Endothelial cell of umbilical vein (primary cell): ENCODE measurements at regions not wholly inside any gene's neighbourhood (a gene's known extent, or its start where the extent isn't known, plus 50 kb on each side); places are given as distances from the start of the nearest gene placed in this dataset.
A peak's percentile ranks its signal among the peaks of the same experiment; 100 is the strongest.

Experiments used
- BruUV-seq: library from RNA; stranded (reverse); fragments of 400-500 nt; replicated peaks from 2 replicates; lab custom pipeline; 2021; lab: Mats Ljungman, UMichigan
- CTCF ChIA-PET: fragments of 300-600, 350-600 bp; sonication (Branson Sonifier 250); formaldehyde crosslinking; loops from one replicate; lab custom pipeline; 2021; ENCODE audit warnings: antibody characterized with exemption, inconsistent platforms; lab: Charles Lee
- POLR2A ChIA-PET: fragments of 300-600, 350-600 bp; sonication (Branson Sonifier 250); formaldehyde crosslinking; loops from one replicate; lab custom pipeline; 2021; ENCODE audit warnings: antibody characterized with exemption, inconsistent platforms; lab: Charles Lee
- DNase-seq: peaks from one replicate; pipeline ENCODE4 v3.0.0-alpha.2; 2011; ENCODE audit warnings: low read depth, low spot score
- FAIRE-seq: peaks from 2 replicates; lab custom pipeline; 2011; peaks lifted over from hg19 to GRCh38; lab: Jason Lieb, UNC
- H2AFZ ChIP-seq: 2 replicates; pipeline ENCODE4 v1.6.0; 2012; ENCODE audit warnings: low read depth, low read length, control low read depth, inconsistent platforms
- H3K27ac ChIP-seq: 2 replicates; pipeline ENCODE4 v1.5.1; 2011; ENCODE audit warnings: low read depth, mild to moderate bottlenecking, control low read depth, low read length, moderate library complexity; ENCODE audit not compliant: insufficient read depth
- H3K27me3 ChIP-seq, 2 experiments: 2 replicates each; pipeline versions ENCODE4 v1.6.0 to v1.6.1; 2011; ENCODE audit warnings: low read length in 2 of 2, mixed read lengths in 1 of 2; ENCODE audit not compliant: control insufficient read depth in 2 of 2, insufficient read depth in 2 of 2
- H3K36me3 ChIP-seq, 2 experiments: 2 replicates in 1 of 2; 3 replicates in 1 of 2; pipeline ENCODE4 v1.5.1; 2011; ENCODE audit warnings: low read length in 2 of 2, mild to moderate bottlenecking in 1 of 2, moderate library complexity in 1 of 2; ENCODE audit not compliant: control insufficient read depth in 2 of 2, insufficient read depth in 2 of 2; ENCODE audit errors: extremely low read depth in 1 of 2
- H3K4me1 ChIP-seq: 3 replicates; pipeline ENCODE4 v1.5.1; 2011; ENCODE audit warnings: mild to moderate bottlenecking, low read length; ENCODE audit not compliant: control insufficient read depth, insufficient read depth; ENCODE audit errors: extremely low read depth
- H3K4me2 ChIP-seq: 2 replicates; pipeline ENCODE4 v1.6.1; 2011; ENCODE audit warnings: low read length, control low read depth, mixed read lengths; ENCODE audit not compliant: insufficient read depth
- H3K4me3 ChIP-seq, 3 experiments: fragments of 200-600 bp in 1 of 3; sonication (generic), shearing (Covaris generic) in 1 of 3; replicated peaks in 1 of 3; 2 replicates each; pipeline ENCODE4 v1.5.1; 2011 to 2016; ENCODE audit warnings: control low read depth in 3 of 3, low read length in 3 of 3, mild to moderate bottlenecking in 2 of 3, inconsistent platforms in 1 of 3, low read depth in 1 of 3, moderate library complexity in 1 of 3; ENCODE audit not compliant: insufficient read depth in 1 of 3
- H3K79me2 ChIP-seq: 2 replicates; pipeline ENCODE4 v1.6.0; 2012; ENCODE audit warnings: low read length, inconsistent platforms; ENCODE audit not compliant: control insufficient read depth, insufficient read depth
- H3K9ac ChIP-seq: replicated peaks from 2 replicates; pipeline ENCODE3; 2011; ENCODE audit warnings: low read length, control low read depth; ENCODE audit not compliant: insufficient read depth; ENCODE audit errors: extremely low read depth
- H3K9me1 ChIP-seq: replicated peaks from 3 replicates; pipeline ENCODE4 v1.6.0; 2011; ENCODE audit warnings: mild to moderate bottlenecking, low read length; ENCODE audit not compliant: control insufficient read depth, insufficient read depth; ENCODE audit errors: extremely low read depth
- H3K9me3 ChIP-seq: replicated peaks from 2 replicates; pipeline ENCODE4 v1.5.1; 2012; ENCODE audit warnings: low read length, inconsistent platforms; ENCODE audit not compliant: control insufficient read depth, insufficient read depth
- H4K20me1 ChIP-seq: replicated peaks from 2 replicates; pipeline ENCODE3; 2011; ENCODE audit warnings: mild to moderate bottlenecking, low read length; ENCODE audit not compliant: control insufficient read depth, insufficient read depth; ENCODE audit errors: extremely low read depth
- CTCF ChIP-seq, 2 donors: IDR thresholded peaks; 1 replicate in 1 of 2; 2 replicates in 1 of 2; pipeline ENCODE4 v1.5.1; 2011; ENCODE audit warnings: low read length in 2 of 2, mild to moderate bottlenecking in 2 of 2, moderate library complexity in 2 of 2, control low read depth in 1 of 2, inconsistent platforms in 1 of 2, low read depth in 1 of 2; ENCODE audit not compliant: insufficient read depth in 1 of 2; ENCODE audit errors: extremely low read depth in 1 of 2
- EZH2 ChIP-seq: IDR thresholded peaks from 2 replicates; pipeline ENCODE4 v1.6.1; 2012; ENCODE audit warnings: borderline replicate concordance, low read depth, mild to moderate bottlenecking, moderate library complexity, low read length, inconsistent platforms; ENCODE audit not compliant: severe bottlenecking
- FOS ChIP-seq: IDR thresholded peaks from 2 replicates; pipeline ENCODE4 v1.6.1; 2011; ENCODE audit warnings: mild to moderate bottlenecking, low read length, moderate library complexity, borderline replicate concordance; ENCODE audit not compliant: insufficient read depth
- GATA2 ChIP-seq: IDR thresholded peaks from 2 replicates; pipeline ENCODE4 v1.7.0; 2011; ENCODE audit warnings: low read depth, mild to moderate bottlenecking, moderate library complexity, mixed read lengths, low read length; ENCODE audit not compliant: insufficient read length, insufficient read depth
- JUN ChIP-seq: IDR thresholded peaks from 2 replicates; pipeline ENCODE4 v1.6.1; 2011; ENCODE audit warnings: borderline replicate concordance, low read depth; ENCODE audit not compliant: insufficient read length, insufficient read depth
- MAX ChIP-seq: IDR thresholded peaks from 2 replicates; pipeline ENCODE4 v1.6.1; 2011; ENCODE audit not compliant: insufficient read depth, insufficient read length
- MYC ChIP-seq: IDR thresholded peaks from one replicate; pipeline ENCODE4 v1.6.1; 2011; ENCODE audit warnings: mild to moderate bottlenecking, low read depth, low read length
- POLR2A ChIP-seq: IDR thresholded peaks from 2 replicates; pipeline ENCODE4 v1.6.1; 2012; ENCODE audit warnings: low read depth, mild to moderate bottlenecking, control low read depth, low read length
- POLR2AphosphoS5 ChIP-seq: IDR thresholded peaks from 2 replicates; pipeline ENCODE4 v1.6.1; 2012; ENCODE audit warnings: low read depth, mild to moderate bottlenecking, control low read depth, low read length, moderate library complexity; ENCODE audit not compliant: insufficient read depth
- dilution Hi-C: fragments of 300-500 bp; cut with MboI; formaldehyde crosslinking; loops from one replicate; pipeline ENCODE4 v1.15.0; 2019; ENCODE audit warnings: low sequenced_read_pairs; ENCODE audit not compliant: extremely low pct_ligation_motif_present
- intact Hi-C: fragments of 100-400 bp; cut with micrococcal nuclease; formaldehyde crosslinking; loops from one replicate; pipeline ENCODE4 v1.10.0; 2022

GRCh38 chr12:91577586-91578539, 395.2 kb upstream of the DCN start:
- Histone ChIP-seq H3K4me1 (peaks cover 4% of the 10 kb centered on the region), H2AFZ (peak overlapping the region; percentile 75), H4K20me1 (no peaks in the 10 kb centered on the region), H3K4me2 (peak overlapping the region; percentile 94), H3K27me3 (no peaks in the 10 kb centered on the region), H3K36me3 (no peaks in the 10 kb centered on the region), H3K9me3 (no peaks in the 10 kb centered on the region), H3K9ac (peak overlapping the region; percentile 73), H3K79me2 (no peaks in the 10 kb centered on the region), H3K4me3 (peak overlapping the region in 1 of 3 experiments; percentile 73), H3K9me1 (no peaks in the 10 kb centered on the region), H3K27ac (no peak overlapping the region)
- intact Hi-C loops (loop anchor here (1.0 to 10.0 kb wide), 6 partner anchors 196 to 1067 kb away; partner anchors contain the start of gene BTG1), dilution Hi-C loops (no loop called here)
- TF ChIP-seq MYC (no peak), CTCF (IDR thresholded peaks at IDR 0.05; ENCODE audit: extremely low read depth in 1 of 2, insufficient read depth in 1 of 2, low read depth in 1 of 2, low read length in 2 of 2) (peak; percentile 20 to 21)
- DNase-seq (peak; percentile 61), FAIRE-seq (peak; percentile 31)
- CTCF ChIA-PET, result interaction anchor here (1.0 to 6.9 kb wide), 15 partner anchors 9 to 993 kb away, joined by 3 to 43 read pairs (median 5); partner anchors contain the start of gene BTG1
- no TSS peak for BruUV-seq
- POLR2A ChIA-PET, result no interaction called here

- dilution Hi-C loops, result no loop called here
- TF ChIP-seq MYC (no peak), POLR2AphosphoS5 (no peak), FOS (no peak), JUN (no peak), GATA2 (no peak), CTCF (IDR thresholded peaks at IDR 0.05; ENCODE audit: extremely low read depth in 1 of 2, insufficient read depth in 1 of 2, low read depth in 1 of 2, low read length in 2 of 2) (no peak), EZH2 (no peak), MAX (no peak), POLR2A (no peak)
- Histone ChIP-seq H3K9me1 (no peaks in the 10 kb centered on the region), H3K27me3 (no peaks in the 10 kb centered on the region), H4K20me1 (no peaks in the 10 kb centered on the region), H3K36me3 (no peaks in the 10 kb centered on the region), H3K9ac (no peak overlapping the region), H3K4me1 (peaks cover 4% of the 10 kb centered on the region), H3K79me2 (no peaks in the 10 kb centered on the region), H3K27ac (no peak overlapping the region), H3K4me3 (no peak overlapping the region), H3K9me3 (no peaks in the 10 kb centered on the region), H2AFZ (no peak overlapping the region), H3K4me2 (no peak overlapping the region)
- intact Hi-C loops, result loop anchor here (2.0 to 10.0 kb wide), 4 partner anchors 568 to 1068 kb away; partner anchors contain the start of gene BTG1
- no peak for DNase-seq
- BruUV-seq, result no TSS peak
- POLR2A ChIA-PET, result interaction anchor here (0.6 kb wide), 1 partner anchor 45 kb away, joined by 3 read pairs; no protein-coding TSS in a partner anchor
- FAIRE-seq, result no peak
- CTCF ChIA-PET, result interaction anchor here (6.9 kb wide), 1 partner anchor 195 kb away, joined by 43 read pairs; no protein-coding TSS in a partner anchor
These were observed 393.8 kb upstream of the DCN start for GRCh38 chr12:91576432-91576831.
